DMS153 treated with DMSO at 0.1 percent for 48 hours (cell line): ENCODE measurements at regions not wholly inside any gene's neighbourhood (a gene's known extent, or its start where the extent isn't known, plus 50 kb on each side); places are given as distances from the start of the nearest gene placed in this dataset.

Source experiments
- DNase-seq: peaks from one replicate; lab custom pipeline; 2025; ENCODE audit not compliant: unreplicated experiment; lab: John Stamatoyannopoulos, UW

DNA sequence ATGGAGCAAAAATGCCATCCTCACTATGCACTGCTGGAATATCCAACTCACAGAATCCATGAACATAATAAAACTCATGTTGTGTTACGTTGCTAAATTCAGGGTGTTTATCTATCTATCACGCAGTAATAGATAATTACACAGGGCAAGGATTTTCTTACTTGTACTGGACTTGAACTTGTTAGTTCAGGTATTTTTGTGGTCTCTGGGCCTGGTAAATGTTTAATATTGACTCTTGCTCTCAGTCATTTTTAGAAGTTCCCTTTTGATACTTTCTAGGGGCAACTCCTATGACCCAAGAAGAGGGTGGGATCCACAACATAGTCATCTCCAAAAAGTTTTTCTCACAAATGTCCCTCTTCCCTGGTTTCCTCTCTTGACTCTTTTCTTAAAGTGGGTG lies 522.4 kb upstream of the IGFBP7 start:
- DNase-seq: no peak

DNA sequence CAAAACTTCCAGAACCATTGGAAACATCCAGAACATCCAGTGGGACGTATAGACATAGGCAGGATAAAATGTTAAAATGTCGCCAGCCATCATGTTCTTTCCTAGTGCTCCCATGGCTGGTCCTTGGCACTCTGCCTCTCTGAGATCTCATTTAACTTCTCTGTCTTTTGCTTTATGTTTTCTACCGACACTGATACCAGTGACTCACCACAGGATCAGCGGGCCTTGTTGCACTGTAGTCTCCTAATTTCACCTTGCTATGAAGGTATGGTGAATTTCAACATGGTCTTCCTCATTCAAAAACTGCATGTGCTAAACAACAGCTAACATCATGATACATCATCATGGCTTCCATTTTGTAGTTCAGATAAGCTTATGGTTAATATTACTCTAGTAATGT lies 521.0 kb upstream of the IGFBP7 start:
- no peak for DNase-seq

DNA sequence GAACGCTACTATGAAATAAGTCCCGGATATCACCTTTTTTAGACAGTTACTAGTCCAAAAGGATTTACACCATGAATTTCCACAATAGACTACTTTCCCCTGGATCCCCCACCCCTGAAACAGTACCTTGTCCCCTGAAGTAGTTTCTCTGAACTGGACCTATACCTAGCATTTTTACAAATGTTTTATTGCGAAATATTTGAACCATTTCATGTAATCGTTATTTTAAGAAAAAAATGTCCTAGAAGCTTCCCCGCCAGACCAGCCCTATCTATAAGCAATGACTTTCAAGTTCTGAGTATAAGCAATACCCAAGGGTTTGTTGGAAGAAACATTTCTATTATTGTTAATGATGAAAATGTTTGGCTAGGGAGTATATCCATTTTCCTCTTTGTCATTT lies 517.8 kb upstream of the IGFBP7 start:
- no peak for DNase-seq

DNA sequence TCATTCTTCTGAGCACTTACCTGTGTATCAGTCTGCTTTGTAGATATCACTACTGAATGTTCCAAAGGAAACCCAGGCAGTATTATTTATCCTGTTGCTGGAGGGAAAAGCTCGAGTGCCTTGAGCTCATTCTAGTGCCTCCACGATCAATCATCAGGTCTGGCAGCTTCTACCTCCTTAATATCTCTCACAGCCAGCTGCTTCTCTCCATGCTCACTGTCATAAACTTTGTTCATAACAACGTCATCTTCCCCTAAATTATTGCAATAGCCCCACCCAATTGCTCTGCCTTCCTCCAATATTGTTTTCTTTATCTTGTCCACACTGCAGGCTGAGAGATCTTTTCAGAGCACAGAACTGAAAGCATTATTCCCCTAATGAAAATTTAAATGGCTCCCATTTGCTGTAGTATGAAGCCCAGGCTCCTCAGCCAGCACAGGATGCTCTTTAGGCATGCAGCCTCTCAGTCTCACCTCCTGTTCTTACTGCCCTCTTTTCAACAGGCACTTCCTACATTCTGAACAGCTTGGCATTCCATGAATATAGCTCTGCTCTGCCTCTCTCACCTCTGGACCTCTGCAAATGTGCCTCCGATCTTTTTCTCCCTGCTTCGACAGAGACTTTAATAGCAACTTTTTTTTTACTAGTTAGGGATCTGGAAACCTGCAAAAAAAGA lies 504.2 kb upstream of the IGFBP7 start:
- DNase-seq: no peak

DNA sequence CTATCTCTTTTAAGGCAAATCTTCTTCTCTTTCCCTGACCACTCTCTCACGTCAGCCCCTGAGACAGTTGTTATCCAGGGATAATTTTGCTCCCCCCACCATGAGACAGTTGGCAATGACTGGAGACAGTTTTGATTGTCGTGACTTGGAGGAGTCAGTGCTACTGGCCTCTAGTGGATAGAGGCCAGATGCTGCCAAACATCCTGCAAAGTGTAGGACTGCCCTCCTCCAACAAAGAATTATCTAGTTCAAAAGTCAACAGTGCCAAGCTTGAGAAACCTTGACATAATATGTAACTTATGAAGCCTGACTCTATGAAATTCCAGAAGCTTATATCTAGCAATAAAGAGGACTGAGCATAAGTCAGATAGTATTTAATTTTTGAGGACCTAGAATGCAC lies 502.1 kb upstream of the IGFBP7 start:
- no peak for DNase-seq

DNA sequence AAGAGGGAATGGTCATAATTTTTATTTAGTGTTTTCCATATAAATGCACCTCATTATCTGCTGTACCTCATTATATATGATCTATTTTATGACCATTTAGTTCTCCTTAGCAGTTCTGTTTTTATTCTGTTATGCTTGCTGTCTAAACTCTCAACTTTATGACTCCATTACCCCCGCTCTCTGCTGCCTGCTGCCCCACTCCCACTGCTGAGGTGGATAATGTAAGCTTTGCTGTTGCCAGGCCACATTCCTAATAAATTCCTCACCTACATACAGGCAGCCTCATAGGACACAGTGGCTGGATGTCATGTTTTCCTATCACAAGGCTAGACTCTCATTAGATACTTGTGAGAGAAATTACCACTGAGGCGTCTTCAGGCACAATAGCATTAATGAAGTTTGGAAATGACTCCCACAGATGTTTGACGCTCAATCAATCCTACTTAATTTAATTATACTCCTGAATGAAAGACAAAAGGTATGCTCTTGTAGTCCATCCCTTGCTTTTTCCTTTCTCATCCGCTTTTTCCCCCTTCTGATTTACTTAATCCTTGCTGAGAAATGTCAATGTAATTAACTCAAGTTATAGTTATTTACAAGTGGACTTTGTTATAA lies 497.5 kb upstream of the IGFBP7 start:
- no peak for DNase-seq

DNA sequence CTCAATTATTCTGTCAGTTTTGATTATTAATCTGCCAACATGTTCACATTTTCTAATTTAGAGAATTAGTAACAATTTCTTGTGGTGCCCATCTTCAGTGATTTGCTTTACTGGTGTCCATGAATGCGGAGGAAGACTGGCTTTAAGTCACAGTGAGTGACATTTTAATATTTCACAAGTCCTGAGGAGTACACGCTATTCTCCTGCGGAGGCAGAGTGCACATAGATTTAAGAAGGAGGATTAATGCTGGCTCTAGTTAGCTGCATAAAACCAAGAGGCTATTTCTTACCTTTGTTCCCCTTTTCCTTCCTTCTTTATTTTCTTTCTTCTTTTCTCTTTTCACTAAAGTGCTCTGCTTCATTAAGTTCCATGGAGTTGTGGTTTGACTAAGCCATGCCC lies 495.2 kb upstream of the IGFBP7 start:
- no peak for DNase-seq

DNA sequence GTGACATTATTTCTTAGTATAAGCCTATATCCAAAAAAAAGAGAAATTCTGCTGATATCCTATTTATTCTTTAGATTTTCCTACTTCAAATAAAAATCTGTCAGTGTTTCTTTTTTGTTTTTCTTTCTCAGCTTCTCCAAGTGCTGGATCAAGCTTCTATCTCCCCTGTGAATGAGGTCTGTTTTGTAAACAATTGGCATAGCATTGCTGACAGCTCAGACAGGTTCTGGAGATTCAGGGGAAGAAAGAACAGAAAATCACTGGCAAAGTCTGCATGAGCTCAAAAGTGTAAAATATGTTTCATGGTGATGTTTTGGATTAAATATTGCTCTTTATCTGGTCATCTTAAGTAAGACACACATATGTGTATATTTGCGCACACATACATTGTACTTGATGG lies 492.0 kb upstream of the IGFBP7 start:
- DNase-seq: no peak

DNA sequence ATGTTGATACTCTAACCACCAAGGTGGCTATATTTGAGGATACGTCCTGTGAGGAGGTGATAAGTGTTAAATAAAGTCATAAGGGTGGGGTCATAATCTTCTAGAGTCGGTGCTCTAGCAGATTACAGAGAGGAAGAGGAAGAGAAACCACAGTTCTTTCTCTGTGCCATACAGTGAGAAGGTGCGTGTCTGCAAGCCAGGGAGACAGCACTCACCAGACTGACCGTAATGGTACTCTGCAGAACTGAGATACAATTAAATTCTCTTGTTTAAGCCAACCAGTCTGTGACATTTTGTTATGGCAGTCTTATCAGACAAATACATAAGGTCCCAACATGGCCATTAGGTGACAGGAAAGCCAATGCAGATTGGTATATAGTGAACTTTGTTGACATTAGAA lies 480.9 kb upstream of the IGFBP7 start:
- no peak for DNase-seq

DNA sequence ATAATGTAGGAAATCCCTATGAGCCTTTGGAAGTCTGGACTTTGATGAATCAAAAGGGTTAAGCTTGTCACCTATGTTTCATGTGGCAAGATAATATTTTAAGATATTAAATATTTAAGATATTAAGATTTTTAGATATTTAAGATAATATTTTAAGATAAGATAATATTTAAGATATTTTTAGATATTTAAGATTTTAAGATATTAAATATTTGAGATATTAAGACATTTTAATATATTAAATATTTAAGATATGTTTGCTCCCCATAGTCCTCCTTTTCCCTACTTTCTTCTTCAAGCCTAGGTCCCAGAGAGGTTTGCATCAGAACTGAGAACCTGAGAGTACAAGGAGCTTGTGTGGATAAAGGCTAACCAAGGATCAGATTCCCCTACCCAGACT lies 478.4 kb upstream of the IGFBP7 start:
- DNase-seq: no peak

DNA sequence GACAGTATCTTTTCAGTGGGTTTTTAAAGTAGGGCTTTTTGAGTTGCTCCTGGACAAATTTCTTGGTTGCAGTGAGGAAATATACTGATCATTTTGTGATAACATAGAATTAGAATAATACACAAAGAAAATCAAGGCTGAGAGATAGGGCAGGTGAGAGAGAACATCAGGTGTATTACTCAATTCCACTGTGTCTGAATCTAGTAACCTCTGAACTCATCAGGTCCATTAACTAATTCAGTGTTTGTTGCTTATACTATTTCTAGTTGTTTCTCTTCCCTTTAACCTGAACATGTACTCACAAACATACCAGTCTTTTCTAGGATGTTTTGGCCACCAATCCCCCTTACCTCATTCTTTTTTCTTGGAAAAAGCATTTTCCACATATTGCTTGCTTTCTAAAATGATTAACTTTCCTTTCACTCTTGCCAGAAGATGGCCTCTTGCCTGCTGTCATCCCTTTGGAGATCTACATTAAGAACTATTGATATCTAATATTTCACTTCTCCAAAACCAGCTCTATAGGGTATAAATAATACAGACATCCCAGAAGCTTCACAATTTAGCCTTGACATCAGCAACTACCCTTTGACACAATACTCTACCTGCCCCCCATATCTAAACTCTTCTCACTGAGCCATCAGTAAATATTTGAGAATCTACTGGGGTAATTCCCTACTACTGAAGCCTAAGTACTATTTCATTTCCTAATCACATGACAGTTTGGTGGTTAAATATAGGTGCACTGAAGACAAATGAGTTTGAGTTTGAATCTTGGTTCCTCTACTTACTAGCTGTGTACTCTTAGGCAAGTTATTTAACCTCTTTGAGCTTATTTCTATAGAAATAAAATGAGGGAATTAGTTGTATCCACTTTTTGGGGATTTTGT lies 470.8 kb upstream of the IGFBP7 start:
- no peak for DNase-seq

DNA sequence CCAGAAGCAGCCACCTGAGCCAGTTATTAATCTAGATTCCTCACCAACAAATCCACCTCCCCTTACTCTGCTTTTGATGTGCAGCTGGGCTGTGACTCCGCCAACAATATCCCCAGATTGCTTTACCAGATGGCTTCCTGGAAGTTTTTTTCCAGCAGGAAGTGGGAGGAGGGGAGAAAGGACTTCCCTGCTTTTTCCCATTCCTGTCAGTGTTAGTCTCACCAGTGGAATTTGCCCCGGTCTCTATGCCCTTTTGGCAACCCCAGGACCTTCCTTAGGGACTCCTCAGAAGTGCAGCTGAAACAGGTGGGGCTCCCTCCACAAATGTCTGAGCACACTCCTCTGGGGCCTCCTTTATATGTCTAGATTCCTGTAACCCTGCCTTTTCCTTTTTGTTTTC lies 465.2 kb upstream of the IGFBP7 start:
- DNase-seq: no peak

DNA sequence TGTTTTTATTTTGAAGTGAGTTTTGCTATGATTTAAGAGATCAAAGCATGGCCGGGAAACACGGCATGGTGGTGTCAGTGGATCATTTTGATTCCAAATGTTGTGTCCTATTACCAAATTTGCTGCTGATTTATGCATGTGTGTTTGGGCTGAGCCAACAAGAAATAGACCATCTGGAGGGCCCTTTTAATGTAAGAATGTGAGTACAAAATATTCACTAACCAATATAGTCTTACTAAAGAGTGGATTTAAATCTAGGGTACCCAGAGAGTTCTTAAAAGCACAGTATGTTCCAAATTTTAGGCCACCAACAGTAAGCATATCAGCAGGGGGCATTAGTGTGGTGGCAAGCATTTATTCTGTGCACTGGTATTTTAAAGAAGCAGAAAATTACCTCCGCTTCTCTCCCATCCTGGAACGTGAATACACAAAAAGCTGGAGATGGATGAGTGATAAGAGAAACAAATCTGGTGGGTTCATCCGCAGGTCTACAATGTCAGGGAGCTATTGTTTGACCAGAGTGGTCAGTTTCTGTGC lies 444.4 kb upstream of the IGFBP7 start:
- no peak for DNase-seq

DNA sequence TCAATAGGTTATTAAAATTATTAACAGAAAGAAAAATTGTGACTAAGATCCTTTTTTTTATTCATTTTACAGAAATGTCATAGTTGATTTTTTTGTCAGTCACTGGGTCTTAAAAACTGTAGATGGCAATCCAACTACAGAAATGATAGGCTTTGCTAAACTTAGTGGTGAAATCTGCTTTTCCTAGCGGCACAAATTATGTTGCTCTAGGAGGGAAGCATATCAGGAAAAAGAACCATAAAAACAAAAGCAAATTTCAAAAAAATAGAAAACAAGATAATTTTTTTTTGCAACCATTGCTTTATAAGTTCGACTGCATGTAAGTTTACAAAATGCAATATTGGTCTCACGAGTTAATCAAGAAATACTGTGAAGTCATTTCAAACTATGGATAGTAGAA lies 443.5 kb upstream of the IGFBP7 start:
- no peak for DNase-seq

DNA sequence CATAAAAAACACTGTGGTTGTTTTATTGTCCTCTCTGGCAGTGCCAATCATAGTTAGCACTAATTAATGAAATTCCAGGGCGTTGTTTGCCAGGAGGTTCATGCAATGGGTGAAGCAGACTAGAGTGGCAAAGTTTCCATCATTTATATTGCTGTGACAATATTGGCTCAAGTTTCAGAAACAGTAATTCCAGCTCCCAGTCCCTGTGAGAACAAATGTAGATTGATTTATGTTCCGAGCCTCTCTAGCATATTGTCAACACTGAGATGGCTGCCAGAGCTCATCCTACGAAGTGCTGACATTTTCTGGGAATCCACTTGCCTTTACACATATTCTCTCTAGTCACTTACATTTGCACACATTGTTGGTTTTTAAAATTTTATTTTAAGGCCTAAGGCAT lies 440.0 kb upstream of the IGFBP7 start:
- no peak for DNase-seq

DNA sequence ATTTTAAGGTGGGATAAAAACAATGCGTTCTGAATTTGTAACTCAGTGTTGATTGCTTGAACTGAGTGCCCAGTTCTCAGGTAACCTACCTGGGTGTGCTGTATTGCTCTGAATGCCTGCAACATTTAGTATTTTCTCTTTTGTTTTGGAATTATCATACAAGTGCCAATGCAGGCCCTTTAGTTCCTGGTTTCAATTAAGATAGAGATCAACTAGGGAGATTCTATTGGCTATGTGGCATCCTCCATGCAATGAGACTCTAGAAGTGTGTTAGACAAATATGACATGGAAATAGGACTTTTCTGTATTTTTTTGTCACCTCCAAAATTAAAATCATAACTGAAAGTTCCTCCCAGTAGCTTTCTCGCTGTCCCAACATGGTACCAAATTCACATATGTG lies 438.7 kb upstream of the IGFBP7 start:
- DNase-seq: no peak

DNA sequence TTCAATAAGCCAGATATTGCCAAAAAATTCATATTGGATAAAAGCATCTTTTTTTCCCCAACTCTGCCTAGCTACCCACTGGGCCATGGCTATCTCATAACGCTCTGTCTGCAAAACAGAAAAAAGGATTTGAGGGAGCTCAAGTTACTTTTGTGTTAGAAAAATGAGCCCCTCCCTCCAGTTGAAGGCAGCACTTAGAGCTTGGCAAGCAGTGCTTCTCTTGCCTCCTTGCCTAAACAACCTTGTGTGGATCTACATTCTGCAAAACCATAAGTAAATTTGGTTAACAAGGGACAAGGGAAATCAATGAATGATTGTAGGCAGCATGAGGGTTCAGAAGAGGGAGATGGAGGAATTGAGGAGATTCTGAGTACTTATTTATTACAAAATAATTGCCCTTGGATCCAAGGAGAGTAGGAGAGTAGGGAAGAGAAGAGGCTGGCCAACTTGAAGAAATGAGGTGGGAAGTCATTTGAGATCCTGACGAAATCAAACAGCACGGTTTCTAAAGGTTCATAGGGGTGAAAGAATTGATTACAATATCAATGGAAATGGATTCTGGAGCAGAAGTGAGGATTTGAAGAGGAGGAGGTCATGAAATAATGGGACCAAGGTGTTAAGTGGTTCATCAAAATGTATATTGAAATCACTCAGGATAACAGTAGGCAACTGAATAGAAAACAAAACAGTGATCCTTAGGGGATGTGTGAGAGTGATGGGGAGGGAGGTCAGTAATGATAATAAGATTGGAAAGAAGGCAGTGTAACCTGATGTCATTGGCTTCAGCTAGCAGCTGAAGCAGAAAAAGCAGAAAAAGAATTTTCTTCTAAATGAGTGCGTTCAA lies 434.8 kb upstream of the IGFBP7 start:
- DNase-seq: no peak

DNA sequence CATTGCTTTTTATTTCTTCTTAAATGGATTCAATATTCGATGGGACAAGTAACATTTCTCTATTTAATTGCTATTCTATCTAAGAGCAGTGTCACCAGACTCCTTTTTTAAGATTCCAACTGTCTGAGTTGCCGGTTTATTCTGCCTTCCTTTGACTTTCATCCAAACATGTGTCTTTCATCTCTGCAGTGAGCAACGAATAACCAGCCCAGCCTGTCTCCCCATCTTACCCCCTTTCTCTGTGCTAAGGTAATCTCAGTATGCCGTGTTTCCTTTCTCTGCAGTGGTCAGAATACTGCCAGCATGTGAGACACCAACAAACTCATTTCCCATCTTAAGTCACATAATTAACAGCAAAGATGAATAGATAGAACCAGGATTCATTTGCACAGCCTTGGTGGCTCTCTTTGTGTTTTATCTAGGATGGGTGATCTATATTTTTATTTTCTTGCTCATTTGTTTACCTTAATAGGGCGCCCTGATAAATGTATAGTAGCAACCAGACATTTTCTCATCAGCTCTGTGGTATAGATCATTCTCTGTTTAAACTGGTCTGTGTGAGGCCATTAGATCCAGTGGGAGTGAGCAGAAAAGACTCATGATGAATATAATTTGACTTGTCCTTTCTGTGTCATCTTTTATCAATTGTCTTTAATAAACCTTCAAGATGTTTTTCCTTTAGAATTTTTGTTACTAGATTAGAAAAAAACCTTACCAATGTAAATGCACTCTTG lies 394.8 kb upstream of the IGFBP7 start:
- no peak for DNase-seq

DNA sequence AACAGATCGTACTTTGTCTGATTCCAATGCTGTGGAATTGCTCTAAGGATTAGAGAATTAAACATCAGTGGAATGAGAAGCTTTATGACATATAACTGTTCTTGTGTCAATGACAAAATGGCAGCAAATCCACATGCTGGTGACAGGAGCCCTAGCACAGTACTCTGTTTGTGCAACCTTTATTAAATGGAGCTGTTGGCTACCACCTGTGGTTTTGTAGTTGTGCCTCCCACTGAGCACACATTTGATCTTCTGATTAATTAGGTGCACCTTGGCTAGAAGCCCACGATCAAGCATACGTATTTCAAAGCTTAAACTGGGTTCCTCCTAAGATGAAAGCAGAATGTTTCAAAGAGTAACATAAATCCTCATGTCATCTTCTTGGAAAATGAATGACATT lies 394.0 kb upstream of the IGFBP7 start:
- peak; percentile 4 for DNase-seq

DNA sequence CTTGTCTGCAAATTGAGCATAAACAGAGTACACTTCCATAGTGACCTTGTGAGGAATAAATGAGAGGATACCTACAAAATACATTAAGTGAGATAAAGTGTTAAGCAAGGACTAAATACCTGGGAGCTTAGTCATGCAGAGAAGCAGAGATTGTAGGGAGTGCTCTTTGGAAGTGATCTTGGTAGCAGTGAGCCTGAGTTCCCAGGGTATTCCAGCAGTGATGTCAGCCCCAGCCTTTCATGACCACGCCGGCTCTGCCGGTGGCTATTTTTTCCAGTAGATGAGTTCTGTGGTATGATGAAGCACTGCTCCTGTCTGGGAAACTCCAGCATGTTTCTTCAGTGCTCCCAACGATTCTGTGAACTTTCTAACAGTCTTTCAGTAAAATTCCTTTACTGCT lies 391.5 kb upstream of the IGFBP7 start:
- DNase-seq: no peak
